GM12891 (cell line): ENCODE measurements at regions not wholly inside any gene's neighbourhood (a gene's known extent, or its start where the extent isn't known, plus 50 kb on each side); places are given as distances from the start of the nearest gene placed in this dataset.

ENCODE experiments used
- POLR2A ChIP-seq: IDR thresholded peaks from 2 replicates; pipeline ENCODE4 v1.6.1; 2011; ENCODE audit warnings: low read depth, low read length, control low read depth
- POU2F2 ChIP-seq: IDR thresholded peaks from 2 replicates; pipeline ENCODE4 v1.6.1; 2011; ENCODE audit warnings: low read depth, mild to moderate bottlenecking, control low read depth, low read length, moderate library complexity

- TF ChIP-seq POU2F2 (no peak), POLR2A (no peak)
These were observed 434.9 kb downstream of the SHISA9 start for GRCh38 chr16:13336335-13336734.
